NT2/D1 (cell line): ENCODE measurements at regions not wholly inside any gene's neighbourhood (a gene's known extent, or its start where the extent isn't known, plus 50 kb on each side); places are given as distances from the start of the nearest gene placed in this dataset.

ENCODE experiments used
- SUZ12 ChIP-seq: IDR thresholded peaks from 2 replicates; pipeline ENCODE4 v1.6.1; 2011; ENCODE audit not compliant: insufficient read length, insufficient read depth; ENCODE audit errors: extremely low read depth
- YY1 ChIP-seq: IDR thresholded peaks from 2 replicates; pipeline ENCODE4 v1.6.1; 2011; ENCODE audit not compliant: insufficient read length, insufficient read depth

DNA sequence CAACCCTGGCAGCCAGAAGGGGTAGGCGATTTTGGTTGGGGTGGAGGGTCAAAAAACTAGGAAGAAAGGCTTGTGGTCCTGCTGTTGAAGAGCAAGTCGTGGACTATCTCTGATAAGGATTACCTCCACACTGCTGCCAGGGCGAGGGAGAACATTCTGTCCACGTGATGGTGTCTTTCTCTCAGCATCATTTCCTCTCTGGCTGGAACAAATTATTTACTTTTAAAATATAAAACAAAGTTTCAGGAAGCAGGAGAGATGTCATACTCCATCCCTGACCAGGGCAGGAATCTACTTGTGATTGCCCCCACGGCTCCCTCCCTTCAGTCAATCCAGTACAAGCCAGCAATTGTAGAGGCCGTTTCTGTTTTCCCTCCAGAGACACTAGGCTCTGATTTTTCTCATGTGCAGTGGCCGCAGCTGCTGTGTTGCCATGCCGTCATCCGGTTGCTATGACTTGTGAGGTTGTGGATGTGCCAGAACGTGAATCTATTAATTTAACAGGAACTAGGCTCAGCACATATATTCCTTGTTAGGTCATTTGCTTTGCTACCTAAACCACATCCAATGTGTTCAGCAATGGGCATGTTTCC is 61.5 kb upstream of the PTGR2 start:
- TF ChIP-seq SUZ12, result no peak
- no peak for TF ChIP-seq YY1
